ENCODE measurements at regions not wholly inside any gene's neighbourhood (a gene's known extent, or its start where the extent isn't known, plus 50 kb on each side); places are given as distances from the start of the nearest gene placed in this dataset.
"Not testable (repeated sequence)": the region's sequence is repeated elsewhere in the genome, so short reads cannot be mapped to it uniquely, and the experiment has no call there.

DNA sequence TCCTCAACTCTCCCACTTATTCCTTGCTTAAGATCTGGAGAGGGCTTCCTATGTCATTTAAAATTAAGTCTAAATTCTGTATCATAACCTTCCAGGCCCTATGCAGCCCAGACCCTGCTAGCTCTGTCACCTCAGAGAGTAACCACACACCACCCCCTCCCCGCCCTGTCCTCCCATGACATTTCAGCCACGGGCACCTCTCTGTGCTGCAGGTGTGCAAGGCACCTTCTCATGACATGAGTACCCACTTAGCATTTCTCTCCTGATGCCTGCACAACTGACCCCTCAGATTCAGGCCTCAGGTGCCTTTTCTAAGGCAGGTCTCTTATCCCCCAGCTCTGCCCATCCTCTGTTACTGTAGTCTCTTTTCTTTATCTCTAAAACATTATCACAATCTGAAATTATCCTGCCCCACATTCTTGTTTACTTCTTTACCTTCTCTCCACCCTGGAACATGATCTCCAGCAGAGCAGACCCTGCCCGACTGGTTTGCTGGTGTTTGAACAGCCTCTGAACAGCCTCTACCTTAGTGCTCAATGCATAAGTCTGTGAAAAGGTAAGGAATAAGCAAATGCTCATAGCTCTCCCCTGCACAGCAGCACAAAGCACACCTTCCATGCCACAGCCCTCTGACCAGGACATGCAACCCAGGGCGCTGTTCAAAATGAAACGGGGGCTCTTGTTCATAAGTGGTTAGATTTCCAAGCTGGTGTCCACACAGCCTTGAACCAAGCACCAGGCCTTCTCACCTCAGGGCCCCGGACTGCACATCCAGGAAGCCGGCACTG is 196.1 kb upstream of the B3GAT1 start:
- no peaks in the 10 kb centered on the region for H3K9me3 Mint-ChIP-seq (ENCODE audit: low read depth)
- H3K27me3 Mint-ChIP-seq, result peaks cover 8% of the 10 kb centered on the region
- no peaks in the 10 kb centered on the region for H3K36me3 Mint-ChIP-seq

DNA sequence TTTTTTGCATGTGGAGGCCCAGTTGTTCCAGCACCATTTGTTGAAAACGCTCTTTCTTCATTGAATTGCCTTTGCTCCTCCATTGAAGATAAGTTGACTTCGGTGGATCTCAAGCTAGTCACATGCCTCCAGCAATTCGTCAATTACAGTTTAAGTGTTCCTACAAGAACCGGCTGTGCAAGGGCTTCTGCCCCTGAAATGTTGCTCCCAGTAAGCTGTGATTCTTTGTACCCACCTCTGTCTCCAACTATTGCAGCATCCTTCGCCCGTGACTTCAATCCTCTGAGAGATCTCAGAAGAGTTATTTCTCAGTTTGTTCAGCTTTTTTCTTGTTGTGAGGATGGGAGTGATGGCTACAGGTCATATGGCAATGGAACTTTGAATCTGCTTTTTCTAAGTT is 194.2 kb upstream of the B3GAT1 start:
- H3K27ac Mint-ChIP-seq, result no peak overlapping the region
- no peaks in the 10 kb centered on the region for H3K36me3 Mint-ChIP-seq
- H3K9me3 Mint-ChIP-seq (ENCODE audit: low read depth), result no peaks in the 10 kb centered on the region
- H3K4me3 Mint-ChIP-seq, result no peak overlapping the region
- peaks cover 16% of the 10 kb centered on the region for H3K27me3 Mint-ChIP-seq
- H3K4me1 Mint-ChIP-seq (ENCODE audit: low read depth), result no peaks in the 10 kb centered on the region

More for the DNA sequence above, 196.1 kb upstream of the B3GAT1 start:
- Mint-ChIP-seq H3K27ac (no peak overlapping the region), H3K4me1 (ENCODE audit: low read depth) (no peaks in the 10 kb centered on the region), H3K4me3 (no peak overlapping the region)

DNA sequence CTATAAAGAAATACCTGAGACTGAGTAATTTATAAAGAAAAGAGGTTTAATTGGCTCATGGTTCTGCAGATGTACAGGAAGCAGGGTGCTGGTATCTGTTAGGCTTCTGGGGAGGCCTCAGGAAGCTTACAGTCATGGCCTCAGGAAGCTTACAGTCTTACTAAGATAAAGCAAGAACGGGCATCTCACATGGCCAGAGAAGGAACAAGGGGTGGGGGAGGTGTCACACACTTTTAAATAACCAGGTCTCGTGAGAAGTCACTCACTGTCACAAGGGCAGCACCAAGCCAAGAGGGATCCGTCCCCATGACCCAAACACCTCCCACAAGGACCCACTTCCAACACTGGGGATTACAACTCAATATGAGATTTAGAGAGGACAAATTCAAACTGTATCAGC is 192.8 kb upstream of the B3GAT1 start:
- Mint-ChIP-seq H3K4me1 (ENCODE audit: low read depth) (no peaks in the 10 kb centered on the region), H3K9me3 (ENCODE audit: low read depth) (no peaks in the 10 kb centered on the region), H3K4me3 (no peak overlapping the region), H3K27ac (no peak overlapping the region), H3K27me3 (peaks cover 20% of the 10 kb centered on the region), H3K36me3 (no peaks in the 10 kb centered on the region)

GRCh38 chr11:134599299-134599771 is 187.3 kb upstream of the B3GAT1 start:
- Mint-ChIP-seq H3K4me1 (ENCODE audit: low read depth) (no peaks in the 10 kb centered on the region), H3K36me3 (no peaks in the 10 kb centered on the region), H3K9me3 (ENCODE audit: low read depth) (no peaks in the 10 kb centered on the region), H3K27ac (no peak overlapping the region), H3K27me3 (peaks cover 13% of the 10 kb centered on the region), H3K4me3 (no peak overlapping the region)

GRCh38 chr11:134598368-134598767 is 186.3 kb upstream of the B3GAT1 start:
- Mint-ChIP-seq H3K9me3 (ENCODE audit: low read depth) (no peaks in the 10 kb centered on the region), H3K27ac (no peak overlapping the region), H3K4me3 (no peak overlapping the region), H3K27me3 (peaks cover 13% of the 10 kb centered on the region), H3K36me3 (no peaks in the 10 kb centered on the region), H3K4me1 (ENCODE audit: low read depth) (no peaks in the 10 kb centered on the region)

DNA sequence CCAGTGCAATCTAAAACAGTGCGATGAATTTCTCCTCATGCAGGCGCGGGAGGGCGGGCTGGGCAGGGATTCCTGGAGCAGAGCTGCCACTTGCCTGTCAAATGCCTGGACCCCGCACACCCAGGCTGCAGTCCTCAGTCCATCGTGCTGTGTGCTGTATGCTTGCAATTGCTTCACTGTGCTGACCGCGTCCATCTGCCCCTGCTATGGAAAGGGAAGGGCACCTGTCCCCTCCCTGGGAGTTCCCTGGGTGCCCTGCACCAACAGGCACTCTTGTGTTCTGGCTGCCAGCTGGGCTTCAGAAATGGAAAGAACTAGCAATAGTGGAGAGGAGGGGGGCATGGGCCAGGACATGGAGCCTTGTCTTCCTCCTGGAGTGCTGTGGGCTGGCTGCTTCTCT is 185.4 kb upstream of the B3GAT1 start:
- Mint-ChIP-seq H3K27me3 (peaks cover 13% of the 10 kb centered on the region), H3K9me3 (ENCODE audit: low read depth) (no peaks in the 10 kb centered on the region), H3K4me1 (ENCODE audit: low read depth) (no peaks in the 10 kb centered on the region)

GRCh38 chr11:134596404-134596803 is 184.4 kb upstream of the B3GAT1 start:
- H3K4me1 Mint-ChIP-seq (ENCODE audit: low read depth), result no peaks in the 10 kb centered on the region
- no peaks in the 10 kb centered on the region for H3K36me3 Mint-ChIP-seq
- peaks cover 6% of the 10 kb centered on the region for H3K27me3 Mint-ChIP-seq

More for the DNA sequence above, 185.4 kb upstream of the B3GAT1 start:
- Mint-ChIP-seq H3K27ac (no peak overlapping the region), H3K4me3 (no peak overlapping the region), H3K36me3 (no peaks in the 10 kb centered on the region)

GRCh38 chr11:134592391-134592990 is 180.4 kb upstream of the B3GAT1 start:
- no peaks in the 10 kb centered on the region for H3K4me1 Mint-ChIP-seq (ENCODE audit: low read depth)

More at GRCh38 chr11:134596404-134596803, 184.4 kb upstream of the B3GAT1 start:
- no peaks in the 10 kb centered on the region for H3K9me3 Mint-ChIP-seq (ENCODE audit: low read depth)
- no peak overlapping the region for H3K27ac Mint-ChIP-seq
- H3K4me3 Mint-ChIP-seq, result no peak overlapping the region

GRCh38 chr11:134591338-134591737 is 179.3 kb upstream of the B3GAT1 start:
- H3K9me3 Mint-ChIP-seq (ENCODE audit: low read depth), result no peaks in the 10 kb centered on the region
- no peak overlapping the region for H3K4me3 Mint-ChIP-seq
- H3K36me3 Mint-ChIP-seq, result no peaks in the 10 kb centered on the region
- no peak overlapping the region for H3K27ac Mint-ChIP-seq
- no peaks in the 10 kb centered on the region for H3K4me1 Mint-ChIP-seq (ENCODE audit: low read depth)
- H3K27me3 Mint-ChIP-seq, result peaks cover 4% of the 10 kb centered on the region

More at GRCh38 chr11:134592391-134592990, 180.4 kb upstream of the B3GAT1 start:
- Mint-ChIP-seq H3K27me3 (peaks cover 4% of the 10 kb centered on the region), H3K27ac (no peak overlapping the region), H3K9me3 (ENCODE audit: low read depth) (no peaks in the 10 kb centered on the region), H3K4me3 (no peak overlapping the region), H3K36me3 (no peaks in the 10 kb centered on the region)

DNA sequence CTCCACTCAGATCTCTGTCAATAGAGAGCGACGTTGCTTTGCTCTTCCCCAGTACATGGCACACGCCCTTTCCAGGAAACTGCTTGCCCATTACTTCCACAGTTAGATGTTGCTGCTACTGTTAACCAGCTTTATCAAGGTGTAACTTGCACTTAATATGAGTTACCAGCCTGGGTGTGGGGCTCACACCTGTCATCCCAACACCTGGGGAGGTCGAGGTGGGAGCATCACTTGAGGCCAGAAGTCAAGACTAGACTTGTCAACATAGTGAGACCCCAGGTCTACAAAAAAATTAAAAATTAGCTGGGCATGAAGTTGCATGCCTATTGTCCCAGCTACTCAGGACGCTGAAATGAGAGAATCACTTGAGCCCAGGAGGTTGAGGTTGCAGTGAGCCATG is 177.1 kb upstream of the B3GAT1 start:
- H3K4me3 Mint-ChIP-seq, result no peak overlapping the region
- H3K4me1 Mint-ChIP-seq (ENCODE audit: low read depth), result no peaks in the 10 kb centered on the region
- H3K36me3 Mint-ChIP-seq, result no peaks in the 10 kb centered on the region
- no peak overlapping the region for H3K27ac Mint-ChIP-seq
- H3K9me3 Mint-ChIP-seq (ENCODE audit: low read depth), result no peaks in the 10 kb centered on the region
- peaks cover 6% of the 10 kb centered on the region for H3K27me3 Mint-ChIP-seq

GRCh38 chr11:134588460-134589110 is 176.5 kb upstream of the B3GAT1 start:
- not testable (repeated sequence) for H3K9me3 Mint-ChIP-seq (ENCODE audit: low read depth); H3K27me3 Mint-ChIP-seq; H3K4me3 Mint-ChIP-seq; H3K27ac Mint-ChIP-seq; H3K36me3 Mint-ChIP-seq; H3K4me1 Mint-ChIP-seq (ENCODE audit: low read depth)

DNA sequence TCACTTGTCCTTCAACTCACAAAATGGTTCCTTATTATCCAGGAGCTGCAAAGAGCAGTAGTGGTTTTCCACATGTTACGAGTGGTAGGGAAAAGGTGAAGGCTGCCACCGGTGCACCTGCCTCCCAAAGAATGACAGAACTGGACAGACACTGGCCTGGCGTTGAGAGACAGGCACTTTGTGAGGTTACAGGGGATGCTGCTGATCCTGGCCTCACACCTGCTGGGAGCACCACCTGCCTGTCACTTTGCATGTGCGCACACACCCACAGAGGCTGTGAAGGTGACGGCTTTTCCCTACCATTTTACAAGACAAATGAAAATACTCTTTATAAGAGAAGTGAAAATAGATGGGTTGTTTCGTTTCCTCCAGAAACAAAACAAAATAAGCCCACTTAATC is 175.3 kb upstream of the B3GAT1 start:
- peaks cover 8% of the 10 kb centered on the region for H3K4me1 Mint-ChIP-seq (ENCODE audit: low read depth)
- H3K27ac Mint-ChIP-seq, result no peak overlapping the region

DNA sequence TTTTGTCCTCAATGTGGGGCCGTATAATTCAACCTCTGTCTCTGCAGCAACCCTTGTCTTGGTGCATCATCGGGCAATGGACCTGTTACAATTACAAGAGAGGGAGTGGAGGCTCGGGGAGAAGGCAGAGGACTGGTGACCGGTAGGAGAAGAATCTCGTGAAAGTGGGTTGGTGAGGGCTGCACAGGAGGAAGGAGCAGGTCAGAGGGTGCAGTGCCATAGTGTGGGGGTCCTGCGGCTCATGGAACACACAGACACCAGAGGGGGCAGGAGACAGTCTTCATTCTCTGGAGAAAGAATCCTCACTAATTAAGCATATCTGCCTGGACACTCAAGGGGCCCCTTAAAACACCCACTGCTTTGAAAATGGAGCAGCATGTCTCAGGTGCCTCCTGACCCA is 174.7 kb upstream of the B3GAT1 start:
- Mint-ChIP-seq H3K27me3 (peaks cover 6% of the 10 kb centered on the region), H3K4me3 (no peak overlapping the region), H3K36me3 (no peaks in the 10 kb centered on the region), H3K4me1 (ENCODE audit: low read depth) (peaks cover 8% of the 10 kb centered on the region), H3K9me3 (ENCODE audit: low read depth) (no peaks in the 10 kb centered on the region), H3K27ac (no peak overlapping the region)

More for the DNA sequence above, 175.3 kb upstream of the B3GAT1 start:
- H3K9me3 Mint-ChIP-seq (ENCODE audit: low read depth), result no peaks in the 10 kb centered on the region
- peaks cover 6% of the 10 kb centered on the region for H3K27me3 Mint-ChIP-seq
- no peak overlapping the region for H3K4me3 Mint-ChIP-seq
- H3K36me3 Mint-ChIP-seq, result no peaks in the 10 kb centered on the region

GRCh38 chr11:134585666-134586610 is 173.9 kb upstream of the B3GAT1 start:
- peaks cover 8% of the 10 kb centered on the region for H3K27me3 Mint-ChIP-seq
- no peak overlapping the region for H3K4me3 Mint-ChIP-seq
- H3K4me1 Mint-ChIP-seq (ENCODE audit: low read depth), result peaks cover 8% of the 10 kb centered on the region
- H3K36me3 Mint-ChIP-seq, result no peaks in the 10 kb centered on the region
- H3K27ac Mint-ChIP-seq, result no peak overlapping the region
- no peaks in the 10 kb centered on the region for H3K9me3 Mint-ChIP-seq (ENCODE audit: low read depth)

All from activated naive CD8-positive, alpha-beta T cell (primary cell).